DND-41 (cell line): ENCODE measurements at regions not wholly inside any gene's neighbourhood (a gene's known extent, or its start where the extent isn't known, plus 50 kb on each side); places are given as distances from the start of the nearest gene placed in this dataset.

ENCODE experiments used
- EZH2 ChIP-seq: IDR thresholded peaks from 3 replicates; pipeline ENCODE4 v1.6.1; 2012; ENCODE audit warnings: borderline replicate concordance, low read depth, mild to moderate bottlenecking, moderate library complexity, low read length, inconsistent platforms; ENCODE audit not compliant: severe bottlenecking
- TF ChIP-seq, protein P1 (sequence below): IDR thresholded peaks from 2 replicates; pipeline ENCODE4 v1.5.1; 2012; ENCODE audit warnings: borderline replicate concordance, low read length, moderate library complexity, mild to moderate bottlenecking; ENCODE audit not compliant: poor library complexity, severe bottlenecking; ENCODE audit errors: extremely low read depth

DNA sequence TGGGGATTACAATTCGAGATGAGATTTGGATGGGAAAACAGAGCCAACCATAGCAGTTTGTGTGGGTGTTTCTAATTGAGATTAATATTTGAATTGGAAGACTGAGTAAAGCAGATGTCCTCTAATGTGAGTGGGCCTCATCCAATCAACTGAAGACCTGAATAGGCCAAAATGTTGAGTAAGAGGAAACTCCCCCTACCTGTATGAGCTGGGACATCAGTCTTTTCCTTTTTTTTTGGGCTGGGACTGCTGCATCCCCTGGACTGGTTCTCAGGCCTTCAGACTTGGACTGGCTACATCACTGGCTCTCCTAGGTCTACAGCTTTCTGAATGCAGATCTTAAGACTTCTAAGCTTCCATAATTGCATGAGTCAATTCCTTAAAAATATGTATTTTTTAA, 144.1 kb downstream of the CD47 start:
- no peak for TF ChIP-seq EZH2
- TF ChIP-seq, protein P1, sequence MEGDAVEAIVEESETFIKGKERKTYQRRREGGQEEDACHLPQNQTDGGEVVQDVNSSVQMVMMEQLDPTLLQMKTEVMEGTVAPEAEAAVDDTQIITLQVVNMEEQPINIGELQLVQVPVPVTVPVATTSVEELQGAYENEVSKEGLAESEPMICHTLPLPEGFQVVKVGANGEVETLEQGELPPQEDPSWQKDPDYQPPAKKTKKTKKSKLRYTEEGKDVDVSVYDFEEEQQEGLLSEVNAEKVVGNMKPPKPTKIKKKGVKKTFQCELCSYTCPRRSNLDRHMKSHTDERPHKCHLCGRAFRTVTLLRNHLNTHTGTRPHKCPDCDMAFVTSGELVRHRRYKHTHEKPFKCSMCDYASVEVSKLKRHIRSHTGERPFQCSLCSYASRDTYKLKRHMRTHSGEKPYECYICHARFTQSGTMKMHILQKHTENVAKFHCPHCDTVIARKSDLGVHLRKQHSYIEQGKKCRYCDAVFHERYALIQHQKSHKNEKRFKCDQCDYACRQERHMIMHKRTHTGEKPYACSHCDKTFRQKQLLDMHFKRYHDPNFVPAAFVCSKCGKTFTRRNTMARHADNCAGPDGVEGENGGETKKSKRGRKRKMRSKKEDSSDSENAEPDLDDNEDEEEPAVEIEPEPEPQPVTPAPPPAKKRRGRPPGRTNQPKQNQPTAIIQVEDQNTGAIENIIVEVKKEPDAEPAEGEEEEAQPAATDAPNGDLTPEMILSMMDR: no peak
